Endothelial cell of umbilical vein (primary cell): ENCODE measurements at regions not wholly inside any gene's neighbourhood (a gene's known extent, or its start where the extent isn't known, plus 50 kb on each side); places are given as distances from the start of the nearest gene placed in this dataset.

Experiments
- BruUV-seq: library from RNA; stranded (reverse); fragments of 400-500 nt; replicated peaks from 2 replicates; lab custom pipeline; 2021; lab: Mats Ljungman, UMichigan
- CTCF ChIA-PET: fragments of 300-600, 350-600 bp; sonication (Branson Sonifier 250); formaldehyde crosslinking; loops from one replicate; lab custom pipeline; 2021; ENCODE audit warnings: antibody characterized with exemption, inconsistent platforms; lab: Charles Lee
- POLR2A ChIA-PET: fragments of 300-600, 350-600 bp; sonication (Branson Sonifier 250); formaldehyde crosslinking; loops from one replicate; lab custom pipeline; 2021; ENCODE audit warnings: antibody characterized with exemption, inconsistent platforms; lab: Charles Lee
- DNase-seq: peaks from one replicate; pipeline ENCODE4 v3.0.0-alpha.2; 2011; ENCODE audit warnings: low read depth, low spot score
- FAIRE-seq: peaks from 2 replicates; lab custom pipeline; 2011; peaks lifted over from hg19 to GRCh38; lab: Jason Lieb, UNC
- H2AFZ ChIP-seq: 2 replicates; pipeline ENCODE4 v1.6.0; 2012; ENCODE audit warnings: low read depth, low read length, control low read depth, inconsistent platforms
- H3K27ac ChIP-seq: 2 replicates; pipeline ENCODE4 v1.5.1; 2011; ENCODE audit warnings: low read depth, mild to moderate bottlenecking, control low read depth, low read length, moderate library complexity; ENCODE audit not compliant: insufficient read depth
- H3K27me3 ChIP-seq, 2 experiments: 2 replicates each; pipeline versions ENCODE4 v1.6.0 to v1.6.1; 2011; ENCODE audit warnings: low read length in 2 of 2, mixed read lengths in 1 of 2; ENCODE audit not compliant: control insufficient read depth in 2 of 2, insufficient read depth in 2 of 2
- H3K36me3 ChIP-seq, 2 experiments: 2 replicates in 1 of 2; 3 replicates in 1 of 2; pipeline ENCODE4 v1.5.1; 2011; ENCODE audit warnings: low read length in 2 of 2, mild to moderate bottlenecking in 1 of 2, moderate library complexity in 1 of 2; ENCODE audit not compliant: control insufficient read depth in 2 of 2, insufficient read depth in 2 of 2; ENCODE audit errors: extremely low read depth in 1 of 2
- H3K4me1 ChIP-seq: 3 replicates; pipeline ENCODE4 v1.5.1; 2011; ENCODE audit warnings: mild to moderate bottlenecking, low read length; ENCODE audit not compliant: control insufficient read depth, insufficient read depth; ENCODE audit errors: extremely low read depth
- H3K4me2 ChIP-seq: 2 replicates; pipeline ENCODE4 v1.6.1; 2011; ENCODE audit warnings: low read length, control low read depth, mixed read lengths; ENCODE audit not compliant: insufficient read depth
- H3K4me3 ChIP-seq, 3 experiments: fragments of 200-600 bp in 1 of 3; sonication (generic), shearing (Covaris generic) in 1 of 3; replicated peaks in 1 of 3; 2 replicates each; pipeline ENCODE4 v1.5.1; 2011 to 2016; ENCODE audit warnings: control low read depth in 3 of 3, low read length in 3 of 3, mild to moderate bottlenecking in 2 of 3, inconsistent platforms in 1 of 3, low read depth in 1 of 3, moderate library complexity in 1 of 3; ENCODE audit not compliant: insufficient read depth in 1 of 3
- H3K79me2 ChIP-seq: 2 replicates; pipeline ENCODE4 v1.6.0; 2012; ENCODE audit warnings: low read length, inconsistent platforms; ENCODE audit not compliant: control insufficient read depth, insufficient read depth
- H3K9ac ChIP-seq: replicated peaks from 2 replicates; pipeline ENCODE3; 2011; ENCODE audit warnings: low read length, control low read depth; ENCODE audit not compliant: insufficient read depth; ENCODE audit errors: extremely low read depth
- H3K9me1 ChIP-seq: replicated peaks from 3 replicates; pipeline ENCODE4 v1.6.0; 2011; ENCODE audit warnings: mild to moderate bottlenecking, low read length; ENCODE audit not compliant: control insufficient read depth, insufficient read depth; ENCODE audit errors: extremely low read depth
- H3K9me3 ChIP-seq: replicated peaks from 2 replicates; pipeline ENCODE4 v1.5.1; 2012; ENCODE audit warnings: low read length, inconsistent platforms; ENCODE audit not compliant: control insufficient read depth, insufficient read depth
- H4K20me1 ChIP-seq: replicated peaks from 2 replicates; pipeline ENCODE3; 2011; ENCODE audit warnings: mild to moderate bottlenecking, low read length; ENCODE audit not compliant: control insufficient read depth, insufficient read depth; ENCODE audit errors: extremely low read depth
- CTCF ChIP-seq, 2 donors: IDR thresholded peaks; 1 replicate in 1 of 2; 2 replicates in 1 of 2; pipeline ENCODE4 v1.5.1; 2011; ENCODE audit warnings: low read length in 2 of 2, mild to moderate bottlenecking in 2 of 2, moderate library complexity in 2 of 2, control low read depth in 1 of 2, inconsistent platforms in 1 of 2, low read depth in 1 of 2; ENCODE audit not compliant: insufficient read depth in 1 of 2; ENCODE audit errors: extremely low read depth in 1 of 2
- EZH2 ChIP-seq: IDR thresholded peaks from 2 replicates; pipeline ENCODE4 v1.6.1; 2012; ENCODE audit warnings: borderline replicate concordance, low read depth, mild to moderate bottlenecking, moderate library complexity, low read length, inconsistent platforms; ENCODE audit not compliant: severe bottlenecking
- FOS ChIP-seq: IDR thresholded peaks from 2 replicates; pipeline ENCODE4 v1.6.1; 2011; ENCODE audit warnings: mild to moderate bottlenecking, low read length, moderate library complexity, borderline replicate concordance; ENCODE audit not compliant: insufficient read depth
- GATA2 ChIP-seq: IDR thresholded peaks from 2 replicates; pipeline ENCODE4 v1.7.0; 2011; ENCODE audit warnings: low read depth, mild to moderate bottlenecking, moderate library complexity, mixed read lengths, low read length; ENCODE audit not compliant: insufficient read length, insufficient read depth
- JUN ChIP-seq: IDR thresholded peaks from 2 replicates; pipeline ENCODE4 v1.6.1; 2011; ENCODE audit warnings: borderline replicate concordance, low read depth; ENCODE audit not compliant: insufficient read length, insufficient read depth
- MAX ChIP-seq: IDR thresholded peaks from 2 replicates; pipeline ENCODE4 v1.6.1; 2011; ENCODE audit not compliant: insufficient read depth, insufficient read length
- MYC ChIP-seq: IDR thresholded peaks from one replicate; pipeline ENCODE4 v1.6.1; 2011; ENCODE audit warnings: mild to moderate bottlenecking, low read depth, low read length
- POLR2A ChIP-seq: IDR thresholded peaks from 2 replicates; pipeline ENCODE4 v1.6.1; 2012; ENCODE audit warnings: low read depth, mild to moderate bottlenecking, control low read depth, low read length
- POLR2AphosphoS5 ChIP-seq: IDR thresholded peaks from 2 replicates; pipeline ENCODE4 v1.6.1; 2012; ENCODE audit warnings: low read depth, mild to moderate bottlenecking, control low read depth, low read length, moderate library complexity; ENCODE audit not compliant: insufficient read depth
- dilution Hi-C: fragments of 300-500 bp; cut with MboI; formaldehyde crosslinking; loops from one replicate; pipeline ENCODE4 v1.15.0; 2019; ENCODE audit warnings: low sequenced_read_pairs; ENCODE audit not compliant: extremely low pct_ligation_motif_present
- intact Hi-C: fragments of 100-400 bp; cut with micrococcal nuclease; formaldehyde crosslinking; loops from one replicate; pipeline ENCODE4 v1.10.0; 2022

DNA sequence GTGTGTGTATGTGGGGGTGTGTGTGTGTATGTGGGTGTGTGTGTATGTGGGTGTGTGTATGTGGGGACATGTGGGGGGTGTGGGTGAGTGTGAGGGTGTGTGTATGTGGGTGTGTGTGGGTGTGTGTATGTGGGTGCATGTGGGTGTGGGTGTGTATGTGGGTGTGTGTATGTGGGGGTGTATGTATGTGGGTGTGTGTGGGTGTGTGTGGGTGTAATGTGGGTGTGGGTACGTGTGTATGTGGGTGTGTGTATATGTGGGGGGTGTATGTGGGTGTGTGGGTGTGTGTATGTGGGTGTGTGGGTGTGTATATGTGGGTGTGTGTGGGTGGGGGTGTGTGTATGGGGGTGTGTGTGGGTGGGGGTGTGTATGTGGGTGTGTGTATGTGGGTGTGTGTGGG is 106.7 kb downstream of the SPATA19 start:
- no peak overlapping the region for H3K4me3 ChIP-seq
- H3K9me1 ChIP-seq: no peaks in the 10 kb centered on the region
- no peak overlapping the region for H2AFZ ChIP-seq
- no peak overlapping the region for H3K4me2 ChIP-seq
- no peak overlapping the region for H3K27ac ChIP-seq
- ChIA-PET CTCF (no interaction called here), POLR2A (no interaction called here)
- no peaks in the 10 kb centered on the region for H3K36me3 ChIP-seq
- H3K9ac ChIP-seq: no peak overlapping the region
- no TSS peak for BruUV-seq
- H3K79me2 ChIP-seq: no peaks in the 10 kb centered on the region
- FAIRE-seq (no peak), DNase-seq (no peak)
- H4K20me1 ChIP-seq: no peaks in the 10 kb centered on the region
- intact Hi-C loops (no loop called here), dilution Hi-C loops (no loop called here)
- TF ChIP-seq CTCF (IDR thresholded peaks at IDR 0.05; ENCODE audit: extremely low read depth in 1 of 2, insufficient read depth in 1 of 2, low read depth in 1 of 2, low read length in 2 of 2): no peak
- H3K4me1 ChIP-seq: no peaks in the 10 kb centered on the region
- no peaks in the 10 kb centered on the region for H3K27me3 ChIP-seq
- no peaks in the 10 kb centered on the region for H3K9me3 ChIP-seq

GRCh38 chr11:133733631-133734030 is 111.7 kb downstream of the SPATA19 start:
- Histone ChIP-seq H3K9me3 (peaks cover 3% of the 10 kb centered on the region), H3K4me2 (no peak overlapping the region), H3K36me3 (no peaks in the 10 kb centered on the region), H3K27me3 (no peaks in the 10 kb centered on the region), H2AFZ (no peak overlapping the region), H3K79me2 (no peaks in the 10 kb centered on the region), H3K27ac (no peak overlapping the region), H3K9me1 (no peaks in the 10 kb centered on the region), H3K4me3 (no peak overlapping the region), H4K20me1 (no peaks in the 10 kb centered on the region), H3K9ac (no peak overlapping the region), H3K4me1 (no peaks in the 10 kb centered on the region)
- BruUV-seq: no TSS peak
- dilution Hi-C loops (no loop called here), intact Hi-C loops (no loop called here)
- FAIRE-seq (no peak), DNase-seq (no peak)
- no peak for TF ChIP-seq FOS
- no peak for TF ChIP-seq MAX
- no peak for TF ChIP-seq POLR2A
- TF ChIP-seq CTCF (IDR thresholded peaks at IDR 0.05; ENCODE audit: extremely low read depth in 1 of 2, insufficient read depth in 1 of 2, low read depth in 1 of 2, low read length in 2 of 2): no peak
- no peak for TF ChIP-seq GATA2
- TF ChIP-seq EZH2: no peak
- no peak for TF ChIP-seq JUN
- no peak for TF ChIP-seq POLR2AphosphoS5
- no peak for TF ChIP-seq MYC
- ChIA-PET POLR2A (no interaction called here), CTCF (no interaction called here)
